Left ventricle myocardium inferior (tissue), 1 donor: ENCODE measurements at regions not wholly inside any gene's neighbourhood (a gene's known extent, or its start where the extent isn't known, plus 50 kb on each side); places are given as distances from the start of the nearest gene placed in this dataset.
"Not testable (repeated sequence)": the region's sequence is repeated elsewhere in the genome, so short reads cannot be mapped to it uniquely, and the experiment has no call there.

ENCODE experiments used
- DNase-seq: peaks from one replicate; pipeline ENCODE4 v3.0.0-alpha.2; 2020
- H3K27ac ChIP-seq: fragments of 200-600 bp; replicated peaks from 2 replicates; pipeline ENCODE4 v1.8.0; 2021
- H3K27me3 ChIP-seq: fragments of 200-600 bp; 2 replicates; pipeline ENCODE4 v1.8.0; 2021; ENCODE audit warnings: low read depth
- H3K36me3 ChIP-seq: fragments of 200-600 bp; 2 replicates; pipeline ENCODE4 v1.8.0; 2021
- H3K4me1 ChIP-seq: fragments of 200-600 bp; 2 replicates; pipeline ENCODE4 v1.8.0; 2021
- H3K4me3 ChIP-seq: fragments of 200-600 bp; 2 replicates; pipeline ENCODE4 v1.8.0; 2021; ENCODE audit warnings: mild to moderate bottlenecking, moderate library complexity
- H3K9me3 ChIP-seq: fragments of 200-600 bp; replicated peaks from 2 replicates; pipeline ENCODE4 v1.8.0; 2021
- intact Hi-C: fragments of 100-400 bp; cut with micrococcal nuclease; formaldehyde crosslinking; loops from one replicate; pipeline ENCODE4 v1.11.0; 2022
- TF ChIP-seq, protein P1 (sequence below): fragments of 200-600 bp; IDR thresholded peaks from 2 replicates; pipeline ENCODE4 v1.8.0; 2021; ENCODE audit warnings: antibody characterized with exemption, mild to moderate bottlenecking, borderline replicate concordance
- donor health status: DM: no; HTN: yes; CAD: no; lungs with severe emphysema.

DNA sequence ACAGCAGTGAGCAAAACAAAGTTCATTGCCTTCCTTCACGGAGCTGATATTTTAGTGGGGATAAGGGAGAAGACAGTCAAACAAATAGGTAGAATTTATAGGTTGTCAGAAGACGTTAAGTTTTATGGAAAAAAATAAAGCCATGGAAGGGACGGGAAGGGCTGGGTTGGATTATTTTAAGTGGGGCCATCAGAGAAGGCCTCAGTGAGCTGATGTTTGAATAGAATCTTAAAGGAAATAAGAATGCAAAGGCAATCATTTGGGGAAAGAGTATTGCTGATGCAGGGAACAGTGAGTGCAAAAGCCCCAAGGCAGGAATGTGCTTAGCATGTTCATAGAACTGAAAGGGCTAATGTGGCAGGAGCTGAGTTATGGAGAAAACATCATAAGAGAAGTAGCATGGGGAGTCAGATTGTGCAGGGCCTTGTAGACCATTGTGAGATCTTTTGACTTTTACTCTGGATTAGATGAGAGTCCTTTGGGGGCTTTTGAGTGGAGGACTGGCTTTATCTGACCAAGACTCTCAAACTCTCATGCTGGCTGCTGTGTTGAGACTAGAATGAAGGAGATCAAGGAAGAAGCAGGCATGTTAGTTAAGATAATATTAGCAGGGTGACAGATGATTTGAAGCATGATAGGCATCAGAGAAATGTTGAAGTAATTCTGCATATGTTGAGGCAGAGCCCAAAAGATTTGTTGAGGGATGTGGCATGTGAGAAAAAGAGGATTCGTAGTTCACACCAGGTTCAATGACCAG is 104.5 kb upstream of the TPTE start:
- H3K27me3 ChIP-seq, H3K4me1 ChIP-seq, intact Hi-C loops, H3K27ac ChIP-seq, DNase-seq, H3K4me3 ChIP-seq, H3K36me3 ChIP-seq: not testable (repeated sequence)
- H3K9me3 ChIP-seq = peaks cover 44% of the 10 kb centered on the region

DNA sequence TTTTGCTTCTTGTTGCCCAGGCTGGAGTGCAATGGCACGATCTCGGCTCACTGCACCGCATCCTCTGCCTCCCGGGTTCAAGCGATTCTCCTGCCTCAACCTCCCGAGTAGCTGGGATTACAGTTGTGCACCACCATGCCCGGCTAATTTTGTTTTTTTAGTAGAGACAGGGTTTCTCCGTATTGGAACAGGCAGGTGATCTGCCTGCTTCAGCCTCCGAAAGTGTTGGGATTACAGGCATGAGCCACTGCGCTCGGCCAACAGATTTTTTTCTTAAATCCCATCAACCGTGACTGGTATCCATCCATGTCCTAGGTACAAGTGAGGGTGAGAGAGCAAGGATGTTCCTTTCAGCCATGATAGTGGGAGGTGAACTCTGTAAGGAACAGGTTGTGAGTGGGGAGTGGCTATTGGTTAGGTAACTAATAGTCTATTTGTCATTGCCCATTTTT is 103.8 kb upstream of the TPTE start:
- peaks cover 44% of the 10 kb centered on the region for H3K9me3 ChIP-seq
- H3K4me3 ChIP-seq, DNase-seq, H3K4me1 ChIP-seq, H3K27ac ChIP-seq, H3K27me3 ChIP-seq, H3K36me3 ChIP-seq, intact Hi-C loops: not testable (repeated sequence)

DNA sequence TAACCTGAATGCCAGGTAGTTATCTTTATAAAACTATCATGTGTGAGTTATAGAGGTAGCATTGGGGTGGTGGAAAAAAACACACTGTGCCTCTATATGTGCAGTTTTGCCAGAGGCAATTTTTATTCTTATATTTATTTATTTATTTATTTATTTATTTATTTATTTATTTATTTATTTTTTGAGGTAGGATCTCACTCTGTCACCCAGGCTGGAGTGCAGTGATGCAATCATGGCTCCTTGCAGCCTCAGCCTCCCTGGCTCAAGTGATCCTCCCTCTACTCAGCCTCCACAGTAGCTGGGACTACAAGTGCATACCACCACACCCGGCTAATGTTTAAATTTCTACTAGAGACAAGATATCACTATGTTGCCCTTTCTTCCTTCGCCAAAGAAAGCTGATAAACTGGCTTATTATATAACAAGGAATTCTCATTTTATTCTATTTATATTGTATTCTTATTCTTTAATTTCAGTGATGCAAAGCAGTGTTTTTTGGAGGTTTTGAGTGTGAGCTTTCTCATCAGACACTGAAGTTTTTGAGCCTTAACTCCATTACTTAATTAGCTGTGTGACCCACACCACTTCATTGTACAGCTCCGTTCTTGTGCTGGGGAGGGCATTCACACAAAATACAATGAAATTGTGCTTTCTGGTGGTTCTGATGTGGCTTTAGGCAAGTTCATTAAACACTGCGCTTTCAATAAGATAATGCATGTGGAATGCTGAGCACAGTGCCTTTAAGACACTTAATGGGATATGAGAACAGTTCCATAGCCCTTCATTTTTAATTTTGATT is 102.9 kb upstream of the TPTE start:
- intact Hi-C loops, DNase-seq: not testable (repeated sequence)

DNA sequence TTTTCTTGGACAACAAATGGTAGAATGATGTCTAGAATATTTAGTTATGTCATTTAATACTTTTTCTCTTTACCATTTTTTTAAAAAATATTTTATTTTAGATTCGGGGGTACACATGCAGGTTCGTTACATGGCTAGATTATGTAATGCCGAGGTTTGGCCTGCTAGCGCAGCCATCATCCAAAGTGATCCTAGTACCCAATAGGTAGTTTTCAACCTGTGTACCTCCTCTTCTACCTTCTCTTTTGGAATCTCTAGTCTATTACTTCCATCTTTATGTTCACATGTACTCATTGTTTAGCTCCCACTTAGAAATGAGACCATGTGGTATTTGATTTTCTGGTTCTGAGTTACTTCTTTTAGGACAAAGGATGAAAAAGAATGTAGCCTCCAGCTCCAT is 100.2 kb upstream of the TPTE start:
- H3K36me3 ChIP-seq, H3K27me3 ChIP-seq, H3K27ac ChIP-seq, DNase-seq, intact Hi-C loops, H3K4me3 ChIP-seq, H3K4me1 ChIP-seq: not testable (repeated sequence)
- H3K9me3 ChIP-seq = peaks cover 39% of the 10 kb centered on the region

More for the DNA sequence above, 102.9 kb upstream of the TPTE start:
- not testable (repeated sequence) for H3K36me3 ChIP-seq, H3K4me1 ChIP-seq, H3K4me3 ChIP-seq, H3K27ac ChIP-seq, H3K27me3 ChIP-seq
- H3K9me3 ChIP-seq = peaks cover 48% of the 10 kb centered on the region

DNA sequence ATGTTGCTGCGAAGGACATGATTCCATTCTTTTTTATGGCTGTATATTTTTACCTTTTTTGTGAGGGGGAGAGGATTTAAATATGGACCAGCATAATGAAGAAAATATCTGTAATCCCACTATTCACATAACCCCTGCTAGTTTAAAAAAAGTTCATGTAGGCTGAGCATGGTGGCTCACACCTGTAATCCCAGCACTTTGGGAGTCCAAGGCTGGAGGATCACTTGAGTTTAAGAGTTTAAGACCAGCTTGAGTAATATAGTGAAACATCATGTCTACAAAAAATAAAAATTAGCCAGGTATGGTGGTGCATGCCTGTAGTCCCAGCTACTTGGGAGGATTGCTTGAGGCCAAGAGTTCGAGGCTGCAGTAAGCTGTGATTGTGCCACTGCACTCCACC is 99.8 kb upstream of the TPTE start:
- DNase-seq, H3K36me3 ChIP-seq, H3K4me3 ChIP-seq, H3K27me3 ChIP-seq, H3K27ac ChIP-seq, intact Hi-C loops, H3K4me1 ChIP-seq: not testable (repeated sequence)
- H3K9me3 ChIP-seq = peaks cover 35% of the 10 kb centered on the region

DNA sequence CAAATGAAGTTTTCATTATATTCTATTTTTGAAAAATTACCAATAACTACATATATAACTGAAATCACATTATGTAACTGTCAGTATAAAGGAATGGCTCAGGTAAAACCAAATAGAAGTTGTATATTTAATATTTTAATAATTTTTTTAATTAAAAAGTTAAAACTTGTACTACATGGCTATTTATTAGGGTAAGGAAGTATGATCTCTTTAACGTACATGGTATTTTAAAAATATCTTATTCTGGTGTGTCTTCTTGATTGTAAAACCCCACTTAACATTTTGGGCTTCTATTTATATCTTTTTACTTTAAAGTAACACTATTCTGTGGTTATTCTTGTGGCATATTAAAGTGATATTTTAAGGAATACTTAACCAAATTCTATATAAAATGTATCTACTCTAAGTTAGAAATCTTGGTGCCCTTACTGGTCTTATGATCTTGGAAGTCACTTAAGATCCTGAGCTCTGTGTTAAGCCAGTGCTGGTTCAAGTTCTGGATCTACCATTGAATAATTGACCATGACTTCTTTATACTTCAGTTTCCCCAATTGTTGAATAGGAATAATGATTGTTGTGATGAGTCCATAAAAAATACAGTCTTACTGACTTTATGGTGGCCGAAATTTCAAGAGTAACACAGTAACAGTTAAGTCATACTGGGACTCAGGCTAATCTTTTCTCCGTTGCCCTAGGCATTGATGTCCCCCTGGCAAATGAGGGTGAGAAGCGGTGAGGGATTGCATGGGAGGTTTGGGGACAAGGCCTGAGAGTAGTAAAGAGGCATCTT is 97.1 kb upstream of the TPTE start:
- H3K9me3 ChIP-seq = peaks cover 38% of the 10 kb centered on the region
- H3K27me3 ChIP-seq, H3K4me3 ChIP-seq, DNase-seq, H3K36me3 ChIP-seq, H3K27ac ChIP-seq, H3K4me1 ChIP-seq, intact Hi-C loops: not testable (repeated sequence)

DNA sequence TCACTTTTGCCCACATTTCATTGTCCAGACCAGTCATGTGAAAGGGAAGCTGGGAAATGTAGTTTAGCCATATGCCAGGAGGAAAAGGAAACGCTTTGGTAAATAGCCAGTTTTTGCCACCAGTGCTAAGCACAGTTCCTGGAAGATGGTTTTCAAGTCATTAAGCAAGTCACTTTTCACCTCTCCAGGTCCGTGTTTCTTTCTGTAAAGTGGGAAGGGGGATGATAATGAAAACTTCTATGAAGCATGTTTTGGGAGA is 96.6 kb upstream of the TPTE start:
- H3K36me3 ChIP-seq, DNase-seq, H3K27ac ChIP-seq, H3K4me1 ChIP-seq, intact Hi-C loops, H3K4me3 ChIP-seq, H3K27me3 ChIP-seq: not testable (repeated sequence)
- H3K9me3 ChIP-seq = peaks cover 35% of the 10 kb centered on the region

DNA sequence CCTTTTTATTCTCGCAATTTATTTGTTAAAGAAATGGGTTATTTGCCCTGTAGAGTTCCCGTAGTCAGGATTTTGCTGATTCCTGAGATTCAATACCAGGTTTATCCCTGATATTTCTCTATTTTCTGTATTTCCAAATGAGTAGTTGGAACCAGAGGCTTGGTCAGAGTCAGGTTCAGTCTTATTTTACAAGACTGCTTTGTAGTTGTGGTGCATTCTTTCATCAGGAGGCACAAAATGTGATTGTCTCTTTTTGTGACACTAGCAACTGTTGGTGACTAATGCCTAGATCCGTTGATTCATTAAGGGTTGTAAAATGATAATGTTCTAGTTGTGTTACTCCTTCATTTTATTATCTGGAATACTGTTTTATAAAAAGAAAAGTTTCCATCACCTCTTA is 95.5 kb upstream of the TPTE start:
- TF ChIP-seq, protein P1, sequence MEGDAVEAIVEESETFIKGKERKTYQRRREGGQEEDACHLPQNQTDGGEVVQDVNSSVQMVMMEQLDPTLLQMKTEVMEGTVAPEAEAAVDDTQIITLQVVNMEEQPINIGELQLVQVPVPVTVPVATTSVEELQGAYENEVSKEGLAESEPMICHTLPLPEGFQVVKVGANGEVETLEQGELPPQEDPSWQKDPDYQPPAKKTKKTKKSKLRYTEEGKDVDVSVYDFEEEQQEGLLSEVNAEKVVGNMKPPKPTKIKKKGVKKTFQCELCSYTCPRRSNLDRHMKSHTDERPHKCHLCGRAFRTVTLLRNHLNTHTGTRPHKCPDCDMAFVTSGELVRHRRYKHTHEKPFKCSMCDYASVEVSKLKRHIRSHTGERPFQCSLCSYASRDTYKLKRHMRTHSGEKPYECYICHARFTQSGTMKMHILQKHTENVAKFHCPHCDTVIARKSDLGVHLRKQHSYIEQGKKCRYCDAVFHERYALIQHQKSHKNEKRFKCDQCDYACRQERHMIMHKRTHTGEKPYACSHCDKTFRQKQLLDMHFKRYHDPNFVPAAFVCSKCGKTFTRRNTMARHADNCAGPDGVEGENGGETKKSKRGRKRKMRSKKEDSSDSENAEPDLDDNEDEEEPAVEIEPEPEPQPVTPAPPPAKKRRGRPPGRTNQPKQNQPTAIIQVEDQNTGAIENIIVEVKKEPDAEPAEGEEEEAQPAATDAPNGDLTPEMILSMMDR = no peak
- Histone ChIP-seq H3K9me3 (peaks cover 27% of the 10 kb centered on the region), H3K27ac (no peak overlapping the region), H3K4me3 (no peak overlapping the region), H3K27me3 (no peaks in the 10 kb centered on the region), H3K4me1 (no peaks in the 10 kb centered on the region), H3K36me3 (no peaks in the 10 kb centered on the region)
- DNase-seq = no peak
- intact Hi-C loops = no loop called here

DNA sequence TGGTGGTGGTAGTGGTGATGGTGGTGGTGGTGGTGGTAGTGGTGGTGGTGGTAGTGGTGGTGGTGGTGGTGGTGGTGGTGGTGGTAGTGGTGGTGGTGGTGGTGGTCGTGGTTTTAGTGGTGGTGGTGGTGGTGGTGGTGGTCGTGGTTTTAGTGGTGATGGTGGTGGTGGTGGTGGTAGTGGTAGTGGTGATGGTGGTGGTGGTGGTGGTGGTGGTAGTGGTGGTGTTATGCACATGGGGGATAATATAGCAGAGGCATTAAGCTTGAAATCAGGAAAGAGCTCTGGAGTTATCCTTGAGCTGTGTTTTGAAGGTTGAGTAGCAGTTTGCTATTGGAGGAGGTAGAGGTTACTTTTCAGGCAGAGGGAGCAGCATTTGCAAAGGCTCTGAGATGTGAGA is 94.6 kb upstream of the TPTE start:
- DNase-seq, H3K4me1 ChIP-seq, intact Hi-C loops, H3K27me3 ChIP-seq, H3K27ac ChIP-seq, H3K4me3 ChIP-seq, H3K36me3 ChIP-seq: not testable (repeated sequence)
- peaks cover 30% of the 10 kb centered on the region for H3K9me3 ChIP-seq

DNA sequence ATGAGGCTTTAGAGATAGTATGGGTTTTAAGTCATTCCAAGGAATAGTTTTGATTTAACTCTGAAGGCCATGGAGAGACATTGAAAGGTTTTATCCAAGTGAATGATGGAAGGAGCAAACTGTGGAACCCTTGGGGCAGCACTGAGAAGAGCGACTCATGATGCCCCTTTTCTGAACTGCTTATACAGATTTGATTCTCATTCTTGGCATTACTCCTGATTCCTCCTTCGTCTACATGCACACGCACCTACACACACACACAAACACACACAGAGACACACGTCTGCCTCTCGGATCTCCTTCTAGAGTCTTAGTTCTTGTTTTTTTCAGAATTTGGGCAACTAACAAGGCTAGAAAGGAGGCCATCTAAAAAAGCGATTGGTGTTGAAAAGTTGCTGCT is 94.1 kb upstream of the TPTE start:
- H3K4me1 ChIP-seq, intact Hi-C loops, H3K36me3 ChIP-seq, DNase-seq, H3K27ac ChIP-seq, H3K4me3 ChIP-seq, H3K27me3 ChIP-seq: not testable (repeated sequence)
- peaks cover 34% of the 10 kb centered on the region for H3K9me3 ChIP-seq

DNA sequence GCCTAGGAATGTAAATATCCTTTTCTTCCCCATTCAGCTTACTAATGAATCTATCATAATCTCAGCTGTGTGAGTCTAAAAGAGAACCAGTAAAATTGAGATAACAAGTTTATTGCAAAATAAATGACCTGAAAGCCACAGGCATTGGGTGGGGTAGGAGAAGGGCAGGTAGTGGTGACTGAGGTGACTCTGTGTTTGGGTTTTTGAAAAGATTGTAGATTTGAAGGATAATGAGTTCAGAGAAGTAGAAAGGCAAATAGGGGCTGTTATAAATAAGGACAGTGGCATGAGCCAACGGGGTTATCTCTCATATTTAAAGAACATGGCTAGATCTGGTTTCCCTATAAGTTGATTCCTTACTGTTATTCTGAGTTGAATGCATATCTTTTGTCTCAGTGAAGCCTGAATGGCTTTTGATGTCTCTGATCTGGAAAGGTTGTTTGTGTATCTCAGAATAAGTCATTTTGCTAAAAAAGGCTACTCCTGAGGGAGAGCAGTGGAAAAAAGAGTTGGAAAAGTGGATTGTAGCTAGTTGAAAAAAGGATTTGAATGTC is 92.3 kb upstream of the TPTE start:
- DNase-seq, intact Hi-C loops, H3K36me3 ChIP-seq, H3K4me1 ChIP-seq, H3K4me3 ChIP-seq, H3K27me3 ChIP-seq, H3K27ac ChIP-seq: not testable (repeated sequence)
- H3K9me3 ChIP-seq = peaks cover 30% of the 10 kb centered on the region
